MM.1S (cell line): ENCODE measurements at regions not wholly inside any gene's neighbourhood (a gene's known extent, or its start where the extent isn't known, plus 50 kb on each side); places are given as distances from the start of the nearest gene placed in this dataset.

Source experiments
- DNase-seq: peaks from one replicate; pipeline ENCODE4 v3.0.0-alpha.2; 2015
- H2AFZ ChIP-seq: fragments of 300-600 bp; sonication (generic); 2 replicates; pipeline ENCODE4 v1.6.0; 2016; ENCODE audit warnings: antibody characterized with exemption, low read length
- H3F3A ChIP-seq: fragments of 300-600 bp; sonication (generic); 2 replicates; pipeline ENCODE4 v1.6.1; 2016; ENCODE audit warnings: mild to moderate bottlenecking, antibody characterized with exemption, low read length, moderate library complexity, mixed read lengths; ENCODE audit not compliant: insufficient read depth
- H3K27ac ChIP-seq: fragments of 300-600 bp; sonication (generic); 2 replicates; pipeline ENCODE4 v1.5.1; 2016; ENCODE audit warnings: mild to moderate bottlenecking, low read length
- H3K27me3 ChIP-seq: fragments of 300-600 bp; sonication (generic); replicated peaks from 2 replicates; pipeline ENCODE4 v1.6.0; 2016; ENCODE audit warnings: low read length; ENCODE audit not compliant: insufficient read depth
- H3K36me3 ChIP-seq: fragments of 300-600 bp; sonication (generic); replicated peaks from 2 replicates; pipeline ENCODE4 v1.6.1; 2016; ENCODE audit warnings: mild to moderate bottlenecking, low read length, mixed read lengths; ENCODE audit not compliant: insufficient read depth
- H3K4me1 ChIP-seq: fragments of 300-600 bp; sonication (generic); 2 replicates; pipeline ENCODE4 v1.6.1; 2016; ENCODE audit warnings: low read length, mixed read lengths
- H3K4me2 ChIP-seq: fragments of 300-600 bp; sonication (generic); 2 replicates; pipeline ENCODE4 v1.6.0; 2016; ENCODE audit warnings: low read depth, low read length
- H3K4me3 ChIP-seq: fragments of 300-600 bp; sonication (generic); 2 replicates; pipeline ENCODE4 v1.5.1; 2016; ENCODE audit warnings: low read length, mixed read lengths
- H3K79me2 ChIP-seq: fragments of 300-600 bp; sonication (generic); 2 replicates; pipeline ENCODE4 v1.6.1; 2016; ENCODE audit warnings: mixed run types, low read length, mixed read lengths
- H3K9ac ChIP-seq: fragments of 300-600 bp; sonication (generic); 2 replicates; pipeline ENCODE4 v1.6.1; 2016; ENCODE audit warnings: low read length, mixed read lengths
- H3K9me2 ChIP-seq: fragments of 300-600 bp; sonication (generic); replicated peaks from 2 replicates; pipeline ENCODE4 v1.6.1; 2016; ENCODE audit warnings: mild to moderate bottlenecking, low read length, mixed read lengths; ENCODE audit not compliant: insufficient read depth
- H3K9me3 ChIP-seq: fragments of 300-600 bp; sonication (generic); replicated peaks from 2 replicates; pipeline ENCODE4 v1.6.1; 2016; ENCODE audit warnings: mild to moderate bottlenecking, low read length, mixed read lengths; ENCODE audit not compliant: insufficient read depth
- H4K20me1 ChIP-seq: fragments of 300-600 bp; sonication (generic); 2 replicates; pipeline ENCODE4 v1.6.1; 2016; ENCODE audit warnings: mild to moderate bottlenecking, low read length, moderate library complexity, mixed read lengths; ENCODE audit not compliant: insufficient read depth
- CTCF ChIP-seq: fragments of 300-600 bp; sonication (generic); IDR thresholded peaks from 2 replicates; pipeline ENCODE4 v1.5.1; 2016; ENCODE audit warnings: antibody characterized with exemption, low read length, mixed read lengths
- EZH2 ChIP-seq: fragments of 300-600 bp; sonication (generic); optimal IDR thresholded peaks from 2 replicates; pipeline ENCODE3; 2017; ENCODE audit warnings: low read depth, mild to moderate bottlenecking, antibody characterized with exemption, low read length, mixed read lengths
- EZH2phosphoT487 ChIP-seq: fragments of 300-600 bp; sonication (generic); IDR thresholded peaks from 2 replicates; pipeline ENCODE4 v1.6.1; 2018; ENCODE audit warnings: antibody characterized with exemption, low read length

GRCh38 chr6:79420054-79420453 is 117.2 kb downstream of the LCA5 start:
- Histone ChIP-seq H3K36me3 (no peaks in the 10 kb centered on the region), H3K9me2 (no peaks in the 10 kb centered on the region), H3K4me3 (no peak overlapping the region), H4K20me1 (no peaks in the 10 kb centered on the region), H3F3A (no peaks in the 10 kb centered on the region), H3K9me3 (no peaks in the 10 kb centered on the region), H3K4me1 (no peaks in the 10 kb centered on the region), H3K79me2 (no peaks in the 10 kb centered on the region), H3K27ac (no peak overlapping the region), H3K4me2 (no peak overlapping the region), H2AFZ (no peak overlapping the region), H3K9ac (no peak overlapping the region), H3K27me3 (no peaks in the 10 kb centered on the region)
- DNase-seq = no peak
- no peak for TF ChIP-seq EZH2
- no peak for TF ChIP-seq CTCF
- no peak for TF ChIP-seq EZH2phosphoT487

- Histone ChIP-seq H3F3A (no peaks in the 10 kb centered on the region), H3K27ac (no peak overlapping the region), H3K4me3 (no peak overlapping the region), H3K4me1 (no peaks in the 10 kb centered on the region), H3K9me3 (no peaks in the 10 kb centered on the region), H4K20me1 (no peaks in the 10 kb centered on the region), H3K4me2 (no peak overlapping the region), H3K36me3 (no peaks in the 10 kb centered on the region), H2AFZ (no peak overlapping the region), H3K9ac (no peak overlapping the region), H3K27me3 (no peaks in the 10 kb centered on the region), H3K9me2 (no peaks in the 10 kb centered on the region), H3K79me2 (no peaks in the 10 kb centered on the region)
- no peak for DNase-seq
- TF ChIP-seq EZH2 = no peak
- TF ChIP-seq EZH2phosphoT487 = no peak
- no peak for TF ChIP-seq CTCF
Measured at GRCh38 chr6:79416931-79417330, 120.3 kb downstream of the LCA5 start.

GRCh38 chr6:79413562-79414002 is 123.6 kb downstream of the LCA5 start:
- no peaks in the 10 kb centered on the region for H3K4me1 ChIP-seq
- no peaks in the 10 kb centered on the region for H3K9me3 ChIP-seq
- no peak overlapping the region for H3K27ac ChIP-seq
- DNase-seq = no peak
- no peaks in the 10 kb centered on the region for H3K9me2 ChIP-seq
- no peak overlapping the region for H3K9ac ChIP-seq
- H3K4me2 ChIP-seq = no peak overlapping the region
- no peaks in the 10 kb centered on the region for H3K79me2 ChIP-seq
- no peak overlapping the region for H3K4me3 ChIP-seq
- H2AFZ ChIP-seq = no peak overlapping the region
- TF ChIP-seq CTCF = no peak
- TF ChIP-seq EZH2phosphoT487 = no peak
- no peak for TF ChIP-seq EZH2
- no peaks in the 10 kb centered on the region for H3K27me3 ChIP-seq
- no peaks in the 10 kb centered on the region for H4K20me1 ChIP-seq
- H3K36me3 ChIP-seq = no peaks in the 10 kb centered on the region
- no peaks in the 10 kb centered on the region for H3F3A ChIP-seq

GRCh38 chr6:79410806-79411205 is 126.4 kb downstream of the LCA5 start:
- H3K27ac ChIP-seq = no peak overlapping the region
- H3K9me2 ChIP-seq = no peaks in the 10 kb centered on the region
- no peak overlapping the region for H3K4me3 ChIP-seq
- no peak for DNase-seq
- H3K9ac ChIP-seq = no peak overlapping the region
- no peaks in the 10 kb centered on the region for H3K9me3 ChIP-seq
- no peaks in the 10 kb centered on the region for H3K79me2 ChIP-seq
- no peak overlapping the region for H2AFZ ChIP-seq
- no peaks in the 10 kb centered on the region for H3K27me3 ChIP-seq
- H4K20me1 ChIP-seq = no peaks in the 10 kb centered on the region
- H3K4me2 ChIP-seq = no peak overlapping the region
- no peaks in the 10 kb centered on the region for H3F3A ChIP-seq
- H3K36me3 ChIP-seq = no peaks in the 10 kb centered on the region
- no peaks in the 10 kb centered on the region for H3K4me1 ChIP-seq
- no peak for TF ChIP-seq EZH2phosphoT487
